K562 (cell line): ENCODE measurements at regions not wholly inside any gene's neighbourhood (a gene's known extent, or its start where the extent isn't known, plus 50 kb on each side); places are given as distances from the start of the nearest gene placed in this dataset.

Source experiments
- SIN3A ChIP-seq, 2 experiments: fragments of 150-350 bp in 1 of 2; IDR thresholded peaks; 2 replicates each; pipeline ENCODE4 v1.6.1; 2011 to 2016; ENCODE audit warnings: borderline replicate concordance in 2 of 2, low read depth in 2 of 2, low read length in 2 of 2, mild to moderate bottlenecking in 2 of 2, moderate library complexity in 2 of 2; ENCODE audit not compliant: control insufficient read depth in 1 of 2
- TFAM ChIP-seq: fragments of 250-450 bp; sonication (Bioruptor Pico); conservative IDR thresholded peaks from 2 replicates; pipeline ENCODE4 v1.5.0; 2021; ENCODE audit warnings: mild to moderate bottlenecking, moderate library complexity
- ZC3H11A ChIP-seq: IDR thresholded peaks from 2 replicates; pipeline ENCODE4 v1.6.1; 2012; ENCODE audit warnings: low read depth, low read length, improper control_type of control experiment
- TF ChIP-seq, protein P1 (sequence below): sonication (generic); formaldehyde crosslinking; IDR thresholded peaks from 2 replicates; pipeline ENCODE4 v1.5.0; 2020; ENCODE audit warnings: missing genetic modification reagents
- TF ChIP-seq, protein P2 (sequence below): fragments of 450-650 bp; formaldehyde crosslinking; IDR thresholded peaks from 2 replicates; pipeline ENCODE4 v1.4.0; 2022; ENCODE audit warnings: missing genetic modification characterization

DNA sequence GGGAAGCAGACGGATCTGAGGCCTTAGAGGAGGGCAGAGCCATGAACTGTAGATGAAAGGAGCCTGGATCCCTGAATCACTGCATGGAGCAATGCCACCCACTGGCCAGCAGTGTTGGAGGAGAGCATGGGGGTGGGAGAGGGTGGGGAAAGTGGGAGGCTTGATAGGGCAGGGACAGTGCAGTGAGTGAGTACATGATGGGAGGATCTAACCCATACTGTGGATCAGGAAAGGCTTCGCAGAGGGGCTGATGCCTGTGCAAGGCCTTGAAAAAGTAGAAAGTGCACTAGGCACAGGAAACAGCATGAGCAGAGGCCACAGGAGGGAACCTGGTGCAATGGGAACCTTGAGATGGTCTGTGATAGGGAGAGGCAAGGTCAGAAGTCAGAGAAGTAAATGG lies 391.9 kb downstream of the PTPRU start:
- TF ChIP-seq SIN3A (IDR thresholded peaks at IDR 0.05; ENCODE audit: borderline replicate concordance in 2 of 2, control insufficient read depth in 1 of 2, low read depth in 2 of 2, low read length in 2 of 2), result no peak
- TF ChIP-seq, protein P1, sequence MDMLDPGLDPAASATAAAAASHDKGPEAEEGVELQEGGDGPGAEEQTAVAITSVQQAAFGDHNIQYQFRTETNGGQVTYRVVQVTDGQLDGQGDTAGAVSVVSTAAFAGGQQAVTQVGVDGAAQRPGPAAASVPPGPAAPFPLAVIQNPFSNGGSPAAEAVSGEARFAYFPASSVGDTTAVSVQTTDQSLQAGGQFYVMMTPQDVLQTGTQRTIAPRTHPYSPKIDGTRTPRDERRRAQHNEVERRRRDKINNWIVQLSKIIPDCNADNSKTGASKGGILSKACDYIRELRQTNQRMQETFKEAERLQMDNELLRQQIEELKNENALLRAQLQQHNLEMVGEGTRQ (CRISPR knock-in tag), result no peak
- TF ChIP-seq ZC3H11A, result no peak
- TF ChIP-seq, protein P2, sequence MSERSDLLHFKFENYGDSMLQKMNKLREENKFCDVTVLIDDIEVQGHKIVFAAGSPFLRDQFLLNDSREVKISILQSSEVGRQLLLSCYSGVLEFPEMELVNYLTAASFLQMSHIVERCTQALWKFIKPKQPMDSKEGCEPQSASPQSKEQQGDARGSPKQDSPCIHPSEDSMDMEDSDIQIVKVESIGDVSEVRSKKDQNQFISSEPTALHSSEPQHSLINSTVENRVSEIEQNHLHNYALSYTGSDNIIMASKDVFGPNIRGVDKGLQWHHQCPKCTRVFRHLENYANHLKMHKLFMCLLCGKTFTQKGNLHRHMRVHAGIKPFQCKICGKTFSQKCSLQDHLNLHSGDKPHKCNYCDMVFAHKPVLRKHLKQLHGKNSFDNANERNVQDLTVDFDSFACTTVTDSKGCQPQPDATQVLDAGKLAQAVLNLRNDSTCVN (CRISPR knock-in tag), result no peak
- TF ChIP-seq TFAM (CRISPR knock-in tag), result no peak
